NCI-H1092 (cell line): ENCODE measurements at regions not wholly inside any gene's neighbourhood (a gene's known extent, or its start where the extent isn't known, plus 50 kb on each side); places are given as distances from the start of the nearest gene placed in this dataset.
"Not testable (repeated sequence)": the region's sequence is repeated elsewhere in the genome, so short reads cannot be mapped to it uniquely, and the experiment has no call there.

Experiments
- DNase-seq: peaks from one replicate; lab custom pipeline; 2025; lab: John Stamatoyannopoulos, UW

GRCh38 chr14:21822109-21822508, 148.5 kb upstream of the OR4E1 start:
- no peak for DNase-seq

DNA sequence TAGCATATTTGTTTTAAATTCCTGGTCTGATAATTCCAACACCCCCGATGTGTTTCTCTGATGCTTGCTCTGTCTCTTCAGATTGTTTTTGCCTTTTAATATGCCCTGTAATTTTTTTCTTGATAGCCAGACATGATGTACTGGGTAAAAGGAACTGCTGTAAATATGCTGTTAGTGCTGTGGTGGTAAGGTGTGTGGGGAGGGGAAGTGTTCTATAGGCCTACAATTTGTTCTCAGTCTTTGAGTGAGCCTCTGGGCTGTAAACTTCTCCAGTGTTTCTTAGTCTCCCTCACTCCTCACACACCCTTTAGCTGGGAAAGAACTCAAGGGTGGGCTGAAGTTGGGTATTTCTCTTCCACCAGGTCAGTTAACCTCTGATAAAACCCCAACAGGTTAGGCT, 147.0 kb upstream of the OR4E1 start:
- DNase-seq: no peak

DNA sequence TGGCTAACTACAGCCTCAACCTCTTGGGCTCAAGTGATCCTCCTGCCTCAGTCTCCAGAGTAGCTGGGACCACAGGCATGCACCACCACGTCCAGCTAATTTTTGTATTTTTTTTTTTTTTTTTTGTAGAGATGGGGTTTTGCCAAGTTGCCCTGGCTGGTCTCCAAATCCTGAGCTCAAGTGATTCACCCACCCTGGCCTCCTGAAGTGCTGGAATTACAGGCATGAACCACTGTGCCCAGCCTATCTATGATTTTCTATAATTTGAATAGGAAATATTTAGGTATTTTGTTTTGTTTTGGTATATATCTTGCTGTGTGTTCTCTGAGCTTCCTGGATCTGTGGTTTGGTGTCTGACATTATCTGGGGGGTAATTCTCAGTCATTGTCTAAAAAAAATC, 146.3 kb upstream of the OR4E1 start:
- DNase-seq: not testable (repeated sequence)

GRCh38 chr14:21817010-21817409, 143.4 kb upstream of the OR4E1 start:
- not testable (repeated sequence) for DNase-seq

- DNase-seq: no peak
Measured at GRCh38 chr14:21807975-21808374, 134.4 kb upstream of the OR4E1 start.

DNA sequence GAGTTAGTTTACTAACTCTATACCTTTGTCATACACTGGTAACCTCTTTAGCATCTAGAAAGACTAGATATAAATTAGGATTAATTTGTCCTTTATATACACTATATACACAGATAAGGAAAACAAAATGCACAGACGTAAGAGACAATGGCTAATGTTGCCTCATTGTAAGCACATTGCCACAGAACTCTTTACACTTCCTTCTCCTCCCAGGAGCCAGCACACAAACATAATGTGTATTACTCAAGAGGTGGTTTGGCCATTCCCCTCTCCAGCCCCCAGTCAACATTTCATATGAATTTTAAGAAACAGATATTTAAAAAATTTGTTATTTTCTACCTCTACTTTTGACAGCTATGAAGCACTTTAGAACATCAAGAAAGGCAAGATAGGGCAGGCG, 131.4 kb upstream of the OR4E1 start:
- no peak for DNase-seq

DNA sequence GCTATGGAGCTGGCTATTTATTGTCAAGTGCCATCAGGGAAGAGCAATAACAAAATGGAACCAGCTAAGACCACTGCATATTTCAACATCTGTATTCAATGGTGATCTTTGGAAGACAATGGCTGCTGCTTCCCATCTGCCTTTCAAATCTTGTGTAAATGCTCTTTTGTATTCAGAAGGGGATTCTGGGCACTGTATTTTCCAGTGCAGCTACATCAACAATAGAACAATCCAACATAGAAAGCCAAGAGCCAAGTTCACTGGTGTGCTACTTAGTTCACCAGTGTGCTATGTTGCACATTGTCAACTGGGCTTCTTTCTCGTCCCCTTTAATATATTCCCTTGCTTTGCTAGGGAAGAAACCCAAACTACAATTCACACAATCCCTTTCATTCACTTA, 128.8 kb upstream of the OR4E1 start:
- DNase-seq: no peak

DNA sequence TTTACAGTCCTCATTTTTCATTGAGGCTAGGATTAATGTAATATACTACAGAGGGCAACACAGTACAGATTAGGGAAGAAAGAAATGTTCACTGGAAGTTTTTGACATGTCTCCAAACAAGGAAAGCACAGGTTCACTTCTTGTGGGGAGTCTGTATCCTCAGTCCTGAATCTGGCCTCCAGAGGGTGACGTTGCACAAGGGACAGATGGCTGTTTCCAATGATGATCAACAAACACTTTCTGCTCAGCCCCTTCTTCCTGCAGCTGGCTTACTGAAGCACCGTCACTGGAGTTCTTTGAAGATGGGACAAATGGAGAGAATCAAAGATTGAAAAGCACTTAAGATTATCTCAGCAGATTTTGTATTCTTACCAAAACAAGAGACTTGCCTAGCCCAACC, 123.3 kb upstream of the OR4E1 start:
- DNase-seq: no peak

DNA sequence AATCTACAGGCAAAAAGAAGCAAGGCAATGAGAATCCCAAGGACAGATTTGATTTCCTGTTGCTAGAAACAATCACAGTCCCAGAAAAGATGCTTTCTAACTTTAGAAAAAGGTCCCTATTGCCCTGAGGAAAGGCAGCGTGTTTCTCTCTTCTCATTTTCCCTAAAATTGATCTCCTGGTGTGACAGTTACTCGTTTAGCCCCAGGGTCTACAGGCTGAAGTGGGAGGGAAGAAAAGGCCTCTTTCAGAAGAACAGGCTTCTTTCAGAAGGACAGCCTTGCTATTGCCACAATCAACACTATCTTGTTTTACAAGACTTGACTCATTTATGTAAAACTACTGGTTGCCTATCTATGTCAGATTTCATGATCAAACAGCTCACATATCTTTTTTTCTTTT, 121.8 kb upstream of the OR4E1 start:
- no peak for DNase-seq

GRCh38 chr14:21791749-21792148, 118.1 kb upstream of the OR4E1 start:
- no peak for DNase-seq

DNA sequence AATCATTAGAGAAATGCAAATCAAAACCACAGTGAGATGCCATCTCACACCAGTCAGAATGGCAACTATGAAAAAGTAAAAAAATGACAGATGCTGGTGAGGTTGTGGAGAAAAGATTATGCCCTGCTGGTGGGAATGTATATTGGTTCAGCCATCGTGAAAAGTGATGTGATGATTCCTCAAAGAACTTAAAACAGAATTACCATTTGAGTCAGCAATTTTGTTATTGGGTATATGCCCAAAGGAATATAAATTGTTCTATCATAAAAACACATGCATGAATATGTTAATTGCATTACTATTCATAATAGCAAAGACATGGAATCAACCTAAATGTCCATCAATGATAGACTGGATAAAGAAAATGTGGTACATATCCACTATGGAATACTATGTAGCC, 115.1 kb upstream of the OR4E1 start:
- DNase-seq: not testable (repeated sequence)

DNA sequence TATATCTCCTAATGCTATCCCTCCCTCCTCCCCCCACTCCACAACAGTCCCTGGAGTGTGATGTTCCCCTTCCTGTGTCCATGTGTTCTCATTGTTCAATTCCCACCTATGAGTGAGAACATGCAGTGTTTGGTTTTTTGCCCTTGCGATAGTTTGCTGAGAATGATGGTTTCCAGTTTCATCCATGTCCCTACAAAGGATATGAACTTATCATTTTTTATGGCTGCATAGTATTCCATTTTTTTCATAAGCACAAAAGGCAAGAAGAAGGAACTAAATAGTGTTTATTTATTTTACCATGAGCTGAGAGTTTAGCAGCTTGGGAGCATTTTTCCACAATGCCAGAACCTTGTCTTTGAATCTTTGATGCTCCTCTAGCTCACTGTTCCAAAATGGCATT, 113.6 kb upstream of the OR4E1 start:
- DNase-seq: not testable (repeated sequence)

DNA sequence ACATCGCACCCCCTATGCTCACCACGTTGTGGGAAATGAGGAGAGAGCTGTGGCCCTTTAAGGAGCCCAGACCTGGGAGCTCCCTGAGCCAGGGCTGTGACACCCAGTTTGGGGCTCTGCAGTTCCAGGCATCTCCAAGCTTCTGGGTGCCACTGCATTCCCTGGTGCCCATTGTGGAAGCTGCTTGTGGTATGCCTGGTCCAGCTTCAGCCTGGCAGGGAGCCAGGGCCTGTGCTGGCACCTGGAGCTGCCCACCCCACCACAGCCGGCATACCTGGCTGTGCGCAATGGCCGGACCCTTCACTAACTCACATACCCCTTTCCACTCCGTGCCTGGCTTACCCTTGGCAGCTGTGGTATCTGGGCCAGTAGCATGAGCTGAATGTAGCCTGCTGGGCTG, 107.9 kb upstream of the OR4E1 start:
- no peak for DNase-seq

DNA sequence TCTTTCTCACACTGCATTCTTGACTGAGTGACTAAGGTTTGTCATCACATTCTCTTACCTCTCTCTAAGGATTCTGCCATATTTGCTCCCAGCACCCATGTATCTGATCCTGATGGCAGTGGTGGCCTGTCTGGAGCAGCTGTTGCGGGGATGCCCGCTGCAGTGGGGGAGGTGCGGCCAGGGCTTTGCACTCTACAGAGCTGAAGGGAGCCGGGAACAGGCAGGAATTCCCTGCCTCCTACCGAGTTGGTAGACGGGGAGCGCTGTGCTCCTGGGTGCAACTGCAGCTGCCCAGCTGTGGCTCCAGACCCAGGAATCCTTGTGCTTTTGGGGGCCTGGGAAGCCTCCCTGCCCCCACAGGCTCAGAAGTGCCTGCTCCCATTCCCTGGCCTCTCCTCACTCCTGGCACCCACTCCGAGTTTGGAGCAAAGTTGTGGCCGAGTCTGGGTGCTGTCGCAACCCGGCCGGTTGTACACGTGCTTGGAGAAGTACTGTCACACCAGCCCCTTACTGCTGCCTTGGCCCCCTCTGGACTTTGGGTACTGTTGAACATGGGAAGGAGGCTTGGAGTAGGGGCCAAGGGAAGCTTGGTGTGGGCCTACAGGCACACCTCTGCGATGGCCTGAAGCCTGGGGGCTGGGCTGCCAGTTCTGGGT, 106.9 kb upstream of the OR4E1 start:
- no peak for DNase-seq

- DNase-seq: no peak
Measured at GRCh38 chr14:21771671-21772070, 98.1 kb upstream of the OR4E1 start.

GRCh38 chr14:21768875-21769257, 95.2 kb upstream of the OR4E1 start:
- no peak for DNase-seq

GRCh38 chr14:21768116-21768874, 94.7 kb upstream of the OR4E1 start:
- no peak for DNase-seq

- not testable (repeated sequence) for DNase-seq
Measured at GRCh38 chr14:21760360-21760759, 86.7 kb upstream of the OR4E1 start.

- DNase-seq: no peak
Measured at GRCh38 chr14:21749306-21749868, 75.8 kb upstream of the OR4E1 start.

- DNase-seq: peak; percentile 9
Measured at GRCh38 chr14:21748869-21749303, 75.3 kb upstream of the OR4E1 start.

DNA sequence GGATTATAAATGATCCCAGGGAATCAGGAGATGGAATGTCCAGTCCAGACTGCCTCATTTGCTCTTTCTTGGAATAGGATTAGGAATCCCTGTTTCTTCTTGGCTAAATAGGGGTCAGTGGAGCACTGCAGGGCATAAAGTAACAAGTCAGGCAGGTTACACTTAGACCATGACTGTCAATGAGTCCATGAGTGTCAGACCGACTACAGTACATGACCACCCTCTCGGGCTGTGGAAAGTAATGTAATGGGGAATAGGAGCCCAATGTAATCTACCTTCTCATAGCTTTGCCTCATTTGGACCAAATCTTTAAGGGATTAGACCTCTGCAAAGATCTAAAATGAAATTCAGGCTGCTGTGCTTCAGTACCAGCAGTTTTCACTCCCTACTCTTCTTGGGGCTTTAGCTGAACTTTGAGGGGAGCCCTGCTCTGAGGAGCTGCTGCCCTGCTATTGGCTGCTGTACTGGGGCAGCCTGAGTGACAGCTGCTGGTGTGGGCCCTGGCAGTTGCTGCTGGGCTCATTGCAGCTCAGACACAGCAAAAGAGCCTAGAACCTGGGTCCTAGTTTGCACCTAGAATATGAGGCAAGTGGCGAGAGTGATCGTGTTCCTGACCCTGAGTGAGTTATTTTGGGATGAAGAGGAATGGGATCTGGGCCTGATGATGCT, 62.2 kb upstream of the OR4E1 start:
- DNase-seq: no peak

GRCh38 chr14:21735200-21735599, 61.6 kb upstream of the OR4E1 start:
- DNase-seq: no peak
